HEK293 (cell line): ENCODE measurements at regions not wholly inside any gene's neighbourhood (a gene's known extent, or its start where the extent isn't known, plus 50 kb on each side); places are given as distances from the start of the nearest gene placed in this dataset.

ENCODE experiments used
- CTCF ChIA-PET: fragments of 350-600 bp; formaldehyde crosslinking; extraction: SDS; loops from one replicate; lab custom pipeline; 2021; ENCODE audit warnings: antibody characterized with exemption; lab: Yijun Ruan, JAX
- POLR2A ChIA-PET: fragments of 300-600 bp; formaldehyde crosslinking; extraction: SDS; loops from one replicate; lab custom pipeline; 2020; ENCODE audit warnings: antibody characterized with exemption, inconsistent platforms; lab: Yijun Ruan, JAX
- H3K27ac ChIP-seq: fragments of 200-500 bp; sonication (Bioruptor generic); 2 replicates; pipeline ENCODE4 v1.5.1; 2014; ENCODE audit warnings: low read depth, low read length, control low read depth, inconsistent platforms; ENCODE audit errors: extremely low read depth
- H3K36me3 ChIP-seq, 2 experiments: fragments of 200-500 bp in 1 of 2; sonication (Bioruptor generic) in 1 of 2; 1 replicate in 1 of 2; 2 replicates in 1 of 2; pipeline ENCODE4 v1.5.1; 2014 to 2017; ENCODE audit warnings: inconsistent platforms in 2 of 2, low read length in 2 of 2; ENCODE audit not compliant: control insufficient read depth in 2 of 2, insufficient read depth in 1 of 2
- H3K4me1 ChIP-seq: fragments of 200-500 bp; sonication (Bioruptor generic); 2 replicates; pipeline ENCODE4 v1.5.1; 2014; ENCODE audit warnings: mild to moderate bottlenecking, low read length, inconsistent platforms; ENCODE audit not compliant: control insufficient read depth, insufficient read depth
- H3K4me3 ChIP-seq: 2 replicates; pipeline ENCODE4 v1.5.1; 2011; ENCODE audit warnings: low read depth, mild to moderate bottlenecking, control low read depth, low read length, moderate library complexity
- H3K9me3 ChIP-seq: fragments of 200-500 bp; sonication (Bioruptor generic); 2 replicates; pipeline ENCODE4 v1.5.1; 2014; ENCODE audit warnings: low read depth, low read length, inconsistent platforms; ENCODE audit not compliant: control insufficient read depth, insufficient read depth
- HIC1 ChIP-seq: fragments of 450-650 bp; formaldehyde crosslinking; IDR thresholded peaks from 2 replicates; pipeline ENCODE4 v1.5.1; 2016; ENCODE audit warnings: missing biosample characterization, missing genetic modification characterization
- HOXD13 ChIP-seq: sonication (generic); formaldehyde crosslinking; IDR thresholded peaks from 2 replicates; pipeline ENCODE4 v1.8.0; 2022; ENCODE audit warnings: missing genetic modification reagents, borderline replicate concordance
- INSM2 ChIP-seq: fragments of 450-650 bp; formaldehyde crosslinking; IDR thresholded peaks from 2 replicates; pipeline ENCODE4 v1.5.1; 2016; ENCODE audit warnings: missing biosample characterization, missing genetic modification characterization
- KLF8 ChIP-seq: fragments of 450-650 bp; formaldehyde crosslinking; IDR thresholded peaks from 2 replicates; pipeline ENCODE4 v1.5.1; 2016; ENCODE audit warnings: missing biosample characterization, missing genetic modification characterization
- MEIS1 ChIP-seq: sonication (generic); formaldehyde crosslinking; IDR thresholded peaks from 2 replicates; pipeline ENCODE4 v1.8.1; 2022; ENCODE audit warnings: missing genetic modification reagents, mild to moderate bottlenecking, borderline replicate concordance
- MYNN ChIP-seq: fragments of 450-650 bp; formaldehyde crosslinking; IDR thresholded peaks from 2 replicates; pipeline ENCODE4 v1.5.1; 2016; ENCODE audit warnings: missing biosample characterization, missing genetic modification characterization, borderline replicate concordance
- PRDM10 ChIP-seq: fragments of 450-650 bp; formaldehyde crosslinking; IDR thresholded peaks from 2 replicates; pipeline ENCODE4 v1.5.1; 2016; ENCODE audit warnings: missing biosample characterization, missing genetic modification characterization
- SCRT2 ChIP-seq: fragments of 450-650 bp; formaldehyde crosslinking; IDR thresholded peaks from 2 replicates; pipeline ENCODE4 v1.5.1; 2016; ENCODE audit warnings: missing biosample characterization, missing genetic modification characterization
- TCF7L2 ChIP-seq: IDR thresholded peaks from 2 replicates; pipeline ENCODE4 v1.6.1; 2011; ENCODE audit warnings: low read depth, mild to moderate bottlenecking, inconsistent platforms, low read length, moderate library complexity, borderline replicate concordance
- WT1 ChIP-seq: fragments of 450-650 bp; formaldehyde crosslinking; IDR thresholded peaks from 2 replicates; pipeline ENCODE4 v1.5.1; 2016; ENCODE audit warnings: missing biosample characterization, missing genetic modification characterization
- ZBTB21 ChIP-seq: fragments of 450-650 bp; formaldehyde crosslinking; IDR thresholded peaks from 2 replicates; pipeline ENCODE4 v1.5.1; 2017; ENCODE audit warnings: missing biosample characterization, missing genetic modification characterization
- ZNF132 ChIP-seq: fragments of 450-650 bp; formaldehyde crosslinking; IDR thresholded peaks from 2 replicates; pipeline ENCODE4 v1.5.1; 2017; ENCODE audit warnings: missing biosample characterization, missing genetic modification characterization, borderline replicate concordance
- ZNF214 ChIP-seq: fragments of 450-650 bp; formaldehyde crosslinking; IDR thresholded peaks from 2 replicates; pipeline ENCODE4 v1.5.1; 2017; ENCODE audit warnings: missing biosample characterization, mild to moderate bottlenecking, missing genetic modification characterization, borderline replicate concordance
- ZNF280C ChIP-seq: fragments of 450-650 bp; formaldehyde crosslinking; IDR thresholded peaks from 2 replicates; pipeline ENCODE4 v1.5.1; 2016; ENCODE audit warnings: missing biosample characterization, missing genetic modification characterization
- ZNF548 ChIP-seq: fragments of 450-650 bp; formaldehyde crosslinking; IDR thresholded peaks from 2 replicates; pipeline ENCODE4 v1.5.1; 2016; ENCODE audit warnings: missing biosample characterization, missing genetic modification characterization
- ZNF549 ChIP-seq: fragments of 450-650 bp; IDR thresholded peaks from 2 replicates; pipeline ENCODE4 v1.5.1; 2018; ENCODE audit warnings: missing biosample characterization, missing genetic modification characterization, mild to moderate bottlenecking, inconsistent platforms, moderate library complexity
- ZNF621 ChIP-seq: fragments of 450-650 bp; formaldehyde crosslinking; IDR thresholded peaks from 2 replicates; pipeline ENCODE4 v1.5.1; 2017; ENCODE audit warnings: missing biosample characterization, missing genetic modification characterization
- ZNF701 ChIP-seq: fragments of 450-650 bp; formaldehyde crosslinking; IDR thresholded peaks from 2 replicates; pipeline ENCODE4 v1.5.1; 2016; ENCODE audit warnings: missing biosample characterization, missing genetic modification characterization
- ZNF843 ChIP-seq: fragments of 450-650 bp; formaldehyde crosslinking; IDR thresholded peaks from 2 replicates; pipeline ENCODE4 v1.5.1; 2016; ENCODE audit warnings: missing biosample characterization, missing genetic modification characterization
- TF ChIP-seq, protein P1 (sequence below): fragments of 450-650 bp; formaldehyde crosslinking; IDR thresholded peaks from 2 replicates; pipeline ENCODE4 v1.5.1; 2017; ENCODE audit warnings: missing biosample characterization, missing genetic modification characterization

DNA sequence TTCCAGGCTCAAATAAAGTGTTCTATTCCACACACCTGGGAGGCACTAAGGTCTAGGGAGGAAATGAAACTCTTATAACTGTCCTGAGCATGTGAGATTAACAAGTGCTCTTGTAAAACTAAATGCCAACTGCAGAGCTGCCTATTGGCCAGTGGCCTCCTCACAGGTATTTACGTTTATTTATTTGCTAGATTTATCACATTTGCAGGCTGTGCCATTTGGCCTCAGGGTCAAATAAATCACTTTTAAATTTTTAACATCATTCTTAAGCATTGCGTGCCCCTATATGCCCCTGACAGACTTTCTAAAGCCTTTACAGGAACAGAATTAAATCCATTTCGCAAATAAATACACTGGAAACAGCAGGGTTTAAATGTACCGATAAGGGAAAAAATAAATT, 381.8 kb upstream of the NFE2L3 start (continued):
- TF ChIP-seq SCRT2 (tag by site-specific recombination) (peak; percentile 27; the same call in 1 of the 2 replicates), MYNN (tag by site-specific recombination) (no peak), ZNF548 (no peak), ZNF843 (peak; percentile 62), ZNF214 (no peak), MEIS1 (CRISPR knock-in tag) (no peak), WT1 (tag by site-specific recombination) (peak; percentile 94), PRDM10 (no peak)
- TF ChIP-seq, protein P1, sequence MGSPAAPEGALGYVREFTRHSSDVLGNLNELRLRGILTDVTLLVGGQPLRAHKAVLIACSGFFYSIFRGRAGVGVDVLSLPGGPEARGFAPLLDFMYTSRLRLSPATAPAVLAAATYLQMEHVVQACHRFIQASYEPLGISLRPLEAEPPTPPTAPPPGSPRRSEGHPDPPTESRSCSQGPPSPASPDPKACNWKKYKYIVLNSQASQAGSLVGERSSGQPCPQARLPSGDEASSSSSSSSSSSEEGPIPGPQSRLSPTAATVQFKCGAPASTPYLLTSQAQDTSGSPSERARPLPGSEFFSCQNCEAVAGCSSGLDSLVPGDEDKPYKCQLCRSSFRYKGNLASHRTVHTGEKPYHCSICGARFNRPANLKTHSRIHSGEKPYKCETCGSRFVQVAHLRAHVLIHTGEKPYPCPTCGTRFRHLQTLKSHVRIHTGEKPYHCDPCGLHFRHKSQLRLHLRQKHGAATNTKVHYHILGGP: peak; percentile 32; the same call in 1 of the 2 replicates

- Histone ChIP-seq H3K4me1 (peaks cover 8% of the 10 kb centered on the region; the same call in 1 of the 2 replicates), H3K4me3 (no peak overlapping the region), H3K27ac (no peak overlapping the region), H3K36me3 (no peaks in the 10 kb centered on the region), H3K9me3 (no peaks in the 10 kb centered on the region)
- TF ChIP-seq ZBTB21: no peak
- no peak for TF ChIP-seq ZNF549
- TF ChIP-seq ZNF701 (tag by site-specific recombination): no peak
- TF ChIP-seq ZNF621: no peak
- no peak for TF ChIP-seq HIC1 (tag by site-specific recombination)
- no peak for TF ChIP-seq ZNF280C (tag by site-specific recombination)
- TF ChIP-seq TCF7L2: no peak
- TF ChIP-seq ZNF132 (tag by site-specific recombination): no peak
- TF ChIP-seq KLF8 (tag by site-specific recombination): no peak
- TF ChIP-seq INSM2 (tag by site-specific recombination): no peak
- no peak for TF ChIP-seq HOXD13 (CRISPR knock-in tag)
- POLR2A ChIA-PET: no interaction called here
- CTCF ChIA-PET: interaction anchor here (0.8 kb wide), 1 partner anchor 11 kb away, joined by 3 read pairs; no protein-coding TSS in a partner anchor
Observed at GRCh38 chr7:25770670-25771069, 381.3 kb upstream of the NFE2L3 start.
